OCI-LY7 (cell line): ENCODE measurements at regions not wholly inside any gene's neighbourhood (a gene's known extent, or its start where the extent isn't known, plus 50 kb on each side); places are given as distances from the start of the nearest gene placed in this dataset.

Experiments used
- EZH2phosphoT487 ChIP-seq: fragments of 200-600 bp; sonication (generic); IDR thresholded peaks from 2 replicates; pipeline ENCODE4 v1.6.1; 2018; ENCODE audit warnings: low read depth, borderline replicate concordance, mild to moderate bottlenecking, mixed run types, antibody characterized with exemption, low read length, moderate library complexity, mixed read lengths
- TF ChIP-seq, protein P1 (sequence below): fragments of 200-600 bp; sonication (generic); conservative IDR thresholded peaks from 2 replicates; pipeline ENCODE4 v1.5.1; 2014; ENCODE audit warnings: mild to moderate bottlenecking, antibody characterized with exemption, low read length, moderate library complexity, mixed read lengths

DNA sequence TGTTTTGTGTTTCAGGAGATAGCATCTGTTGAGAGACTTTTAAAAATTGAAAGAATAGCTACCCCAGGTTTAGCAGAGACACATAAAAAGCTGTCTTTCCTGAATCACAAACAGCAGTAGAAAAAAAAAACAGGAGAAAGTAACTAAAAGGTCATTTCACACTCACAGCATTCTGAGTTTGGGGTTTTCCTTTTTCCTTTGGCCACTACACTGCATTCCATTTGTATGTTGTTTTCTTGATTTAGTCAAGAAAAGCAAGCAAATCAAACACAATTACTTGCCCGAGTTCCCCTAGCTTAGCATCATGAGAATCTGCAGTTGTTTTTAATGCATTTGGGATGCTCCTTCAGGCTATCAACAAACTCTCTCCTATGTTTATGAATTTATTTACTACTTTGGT, 161.0 kb downstream of the KCTD12 start:
- TF ChIP-seq, protein P1, sequence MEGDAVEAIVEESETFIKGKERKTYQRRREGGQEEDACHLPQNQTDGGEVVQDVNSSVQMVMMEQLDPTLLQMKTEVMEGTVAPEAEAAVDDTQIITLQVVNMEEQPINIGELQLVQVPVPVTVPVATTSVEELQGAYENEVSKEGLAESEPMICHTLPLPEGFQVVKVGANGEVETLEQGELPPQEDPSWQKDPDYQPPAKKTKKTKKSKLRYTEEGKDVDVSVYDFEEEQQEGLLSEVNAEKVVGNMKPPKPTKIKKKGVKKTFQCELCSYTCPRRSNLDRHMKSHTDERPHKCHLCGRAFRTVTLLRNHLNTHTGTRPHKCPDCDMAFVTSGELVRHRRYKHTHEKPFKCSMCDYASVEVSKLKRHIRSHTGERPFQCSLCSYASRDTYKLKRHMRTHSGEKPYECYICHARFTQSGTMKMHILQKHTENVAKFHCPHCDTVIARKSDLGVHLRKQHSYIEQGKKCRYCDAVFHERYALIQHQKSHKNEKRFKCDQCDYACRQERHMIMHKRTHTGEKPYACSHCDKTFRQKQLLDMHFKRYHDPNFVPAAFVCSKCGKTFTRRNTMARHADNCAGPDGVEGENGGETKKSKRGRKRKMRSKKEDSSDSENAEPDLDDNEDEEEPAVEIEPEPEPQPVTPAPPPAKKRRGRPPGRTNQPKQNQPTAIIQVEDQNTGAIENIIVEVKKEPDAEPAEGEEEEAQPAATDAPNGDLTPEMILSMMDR = no peak
- TF ChIP-seq EZH2phosphoT487 = no peak
